Activated CD8-positive, alpha-beta T cell treated with anti-CD3 and anti-CD28 coated beads for 36 hours (primary cell): ENCODE measurements at regions not wholly inside any gene's neighbourhood (a gene's known extent, or its start where the extent isn't known, plus 50 kb on each side); places are given as distances from the start of the nearest gene placed in this dataset.

Source experiments
- ATAC-seq: fragments of 200-7000 bp; cut with Tn5 transposase; one replicate; pipeline ENCODE4 v1.10.0; 2021; ENCODE audit warnings: mild to moderate bottlenecking, moderate library complexity
- CTCF ChIA-PET: fragments of 350-600 bp; sonication (Branson Sonifier 250); formaldehyde crosslinking; loops from one replicate; lab custom pipeline; 2021; ENCODE audit warnings: antibody characterized with exemption; lab: Charles Lee
- POLR2A ChIA-PET: fragments of 350-600 bp; sonication (Branson Sonifier 250); formaldehyde crosslinking; loops from one replicate; lab custom pipeline; 2021; ENCODE audit warnings: antibody characterized with exemption; lab: Charles Lee
- DNase-seq: peaks from one replicate; pipeline ENCODE4 v3.0.0-alpha.2; 2020
- H3K27ac Mint-ChIP-seq: one replicate; pipeline ENCODE4 v1.8.0; 2021; ENCODE audit warnings: mild to moderate bottlenecking, mixed read lengths
- H3K27me3 Mint-ChIP-seq: one replicate; pipeline ENCODE4 v1.8.0; 2021; ENCODE audit warnings: mixed read lengths
- H3K36me3 Mint-ChIP-seq: one replicate; pipeline ENCODE4 v1.8.0; 2021; ENCODE audit warnings: low read depth, mixed read lengths
- H3K4me1 Mint-ChIP-seq: one replicate; pipeline ENCODE4 v1.8.0; 2021; ENCODE audit warnings: low read depth, mixed read lengths
- H3K4me3 Mint-ChIP-seq: one replicate; pipeline ENCODE4 v1.8.0; 2021; ENCODE audit warnings: mild to moderate bottlenecking, moderate library complexity, mixed read lengths
- H3K9me3 Mint-ChIP-seq: one replicate; pipeline ENCODE4 v1.8.0; 2021; ENCODE audit warnings: mixed read lengths
- intact Hi-C: fragments of 100-400 bp; cut with micrococcal nuclease; formaldehyde crosslinking; loops from one replicate; pipeline ENCODE4 v1.10.0; 2022
- TF ChIP-seq, protein P1 (sequence below): fragments of 200-600 bp; IDR thresholded peaks from one replicate; pipeline ENCODE4 v1.8.0; 2022; ENCODE audit warnings: antibody characterized with exemption, mild to moderate bottlenecking

- Mint-ChIP-seq H3K4me3 (no peak overlapping the region), H3K4me1 (no peaks in the 10 kb centered on the region), H3K27me3 (no peaks in the 10 kb centered on the region), H3K36me3 (no peaks in the 10 kb centered on the region), H3K27ac (no peak overlapping the region), H3K9me3 (no peaks in the 10 kb centered on the region)
- CTCF ChIA-PET: no interaction called here
- TF ChIP-seq, protein P1, sequence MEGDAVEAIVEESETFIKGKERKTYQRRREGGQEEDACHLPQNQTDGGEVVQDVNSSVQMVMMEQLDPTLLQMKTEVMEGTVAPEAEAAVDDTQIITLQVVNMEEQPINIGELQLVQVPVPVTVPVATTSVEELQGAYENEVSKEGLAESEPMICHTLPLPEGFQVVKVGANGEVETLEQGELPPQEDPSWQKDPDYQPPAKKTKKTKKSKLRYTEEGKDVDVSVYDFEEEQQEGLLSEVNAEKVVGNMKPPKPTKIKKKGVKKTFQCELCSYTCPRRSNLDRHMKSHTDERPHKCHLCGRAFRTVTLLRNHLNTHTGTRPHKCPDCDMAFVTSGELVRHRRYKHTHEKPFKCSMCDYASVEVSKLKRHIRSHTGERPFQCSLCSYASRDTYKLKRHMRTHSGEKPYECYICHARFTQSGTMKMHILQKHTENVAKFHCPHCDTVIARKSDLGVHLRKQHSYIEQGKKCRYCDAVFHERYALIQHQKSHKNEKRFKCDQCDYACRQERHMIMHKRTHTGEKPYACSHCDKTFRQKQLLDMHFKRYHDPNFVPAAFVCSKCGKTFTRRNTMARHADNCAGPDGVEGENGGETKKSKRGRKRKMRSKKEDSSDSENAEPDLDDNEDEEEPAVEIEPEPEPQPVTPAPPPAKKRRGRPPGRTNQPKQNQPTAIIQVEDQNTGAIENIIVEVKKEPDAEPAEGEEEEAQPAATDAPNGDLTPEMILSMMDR: no peak
- intact Hi-C loops: no loop called here
- POLR2A ChIA-PET: no interaction called here
- ATAC-seq (no peak), DNase-seq (no peak)
These were observed 1210.6 kb downstream of the C4orf33 start for GRCh38 chr4:130306566-130306965.

GRCh38 chr4:130309221-130309620 lies 1213.3 kb downstream of the C4orf33 start:
- no peak overlapping the region for H3K4me3 Mint-ChIP-seq
- ChIA-PET CTCF (no interaction called here), POLR2A (no interaction called here)
- TF ChIP-seq, protein P1: no peak
- no peaks in the 10 kb centered on the region for H3K27me3 Mint-ChIP-seq
- no peak for DNase-seq
- ATAC-seq: no peak
- no peak overlapping the region for H3K27ac Mint-ChIP-seq
- H3K4me1 Mint-ChIP-seq: no peaks in the 10 kb centered on the region
- no peaks in the 10 kb centered on the region for H3K36me3 Mint-ChIP-seq
- H3K9me3 Mint-ChIP-seq: no peaks in the 10 kb centered on the region
- intact Hi-C loops: no loop called here

GRCh38 chr4:130322439-130322838 lies 1226.5 kb downstream of the C4orf33 start:
- intact Hi-C loops: no loop called here
- H3K36me3 Mint-ChIP-seq: no peaks in the 10 kb centered on the region
- ChIA-PET POLR2A (no interaction called here), CTCF (no interaction called here)
- no peaks in the 10 kb centered on the region for H3K4me1 Mint-ChIP-seq
- H3K27ac Mint-ChIP-seq: no peak overlapping the region
- TF ChIP-seq, protein P1: no peak
- DNase-seq (no peak), ATAC-seq (no peak)
- H3K27me3 Mint-ChIP-seq: no peaks in the 10 kb centered on the region
- peaks cover 3% of the 10 kb centered on the region for H3K9me3 Mint-ChIP-seq
- no peak overlapping the region for H3K4me3 Mint-ChIP-seq

- Mint-ChIP-seq H3K4me3 (no peak overlapping the region), H3K27me3 (no peaks in the 10 kb centered on the region), H3K36me3 (no peaks in the 10 kb centered on the region), H3K4me1 (no peaks in the 10 kb centered on the region), H3K9me3 (no peaks in the 10 kb centered on the region), H3K27ac (no peak overlapping the region)
- POLR2A ChIA-PET: no interaction called here
- intact Hi-C loops: no loop called here
- DNase-seq (no peak), ATAC-seq (no peak)
- CTCF ChIA-PET: no interaction called here
- TF ChIP-seq, protein P1: no peak
These were observed 1233.1 kb downstream of the C4orf33 start for GRCh38 chr4:130329036-130329435.

- H3K27ac Mint-ChIP-seq: no peak overlapping the region
- DNase-seq (no peak), ATAC-seq (no peak)
- intact Hi-C loops: no loop called here
- no peaks in the 10 kb centered on the region for H3K9me3 Mint-ChIP-seq
- H3K36me3 Mint-ChIP-seq: no peaks in the 10 kb centered on the region
- POLR2A ChIA-PET: no interaction called here
- H3K4me3 Mint-ChIP-seq: no peak overlapping the region
- no peaks in the 10 kb centered on the region for H3K4me1 Mint-ChIP-seq
- TF ChIP-seq, protein P1: no peak
- H3K27me3 Mint-ChIP-seq: no peaks in the 10 kb centered on the region
- CTCF ChIA-PET: no interaction called here
These were observed 1237.3 kb downstream of the C4orf33 start for GRCh38 chr4:130333241-130333759.
